ENCODE measurements at regions not wholly inside any gene's neighbourhood (a gene's known extent, or its start where the extent isn't known, plus 50 kb on each side); places are given as distances from the start of the nearest gene placed in this dataset.

GRCh38 chr10:110370006-110370405 lies 65.3 kb upstream of the SMNDC1 start:
- Histone ChIP-seq H3K27ac (no peak overlapping the region), H3K9ac (ENCODE audit: low read depth in 2 of 2, low read length in 2 of 2) (no peak overlapping the region), H3K9me3 (no peaks in the 10 kb centered on the region), H3K4me3 (no peak overlapping the region), H3K36me3 (no peaks in the 10 kb centered on the region), H3K27me3 (no peaks in the 10 kb centered on the region), H3K4me1 (no peaks in the 10 kb centered on the region)
- no peak for TF ChIP-seq CTCF (IDR thresholded peaks at IDR 0.05)
- DNase-seq: no peak
- intact Hi-C loops (cut with DNase I): no loop called here

- no peaks in the 10 kb centered on the region for H3K36me3 ChIP-seq
- no peak overlapping the region for H3K9ac ChIP-seq (ENCODE audit: low read depth in 2 of 2, low read length in 2 of 2)
- no peak overlapping the region for H3K27ac ChIP-seq
- no peaks in the 10 kb centered on the region for H3K9me3 ChIP-seq
- no peak overlapping the region for H3K4me3 ChIP-seq
- no peaks in the 10 kb centered on the region for H3K27me3 ChIP-seq
- DNase-seq: no peak
- no peaks in the 10 kb centered on the region for H3K4me1 ChIP-seq
- no peak for TF ChIP-seq CTCF (IDR thresholded peaks at IDR 0.05)
- intact Hi-C loops (cut with DNase I): no loop called here
These were observed 67.9 kb upstream of the SMNDC1 start for GRCh38 chr10:110372656-110373055.

- DNase-seq: no peak
- intact Hi-C loops (cut with DNase I): no loop called here
- Histone ChIP-seq H3K36me3 (no peaks in the 10 kb centered on the region), H3K9me3 (no peaks in the 10 kb centered on the region), H3K4me1 (no peaks in the 10 kb centered on the region), H3K4me3 (no peak overlapping the region), H3K9ac (ENCODE audit: low read depth in 2 of 2, low read length in 2 of 2) (no peak overlapping the region), H3K27ac (no peak overlapping the region), H3K27me3 (no peaks in the 10 kb centered on the region)
- no peak for TF ChIP-seq CTCF (IDR thresholded peaks at IDR 0.05)
These were observed 68.3 kb upstream of the SMNDC1 start for GRCh38 chr10:110373059-110373458.

- Histone ChIP-seq H3K4me3 (no peak overlapping the region), H3K4me1 (no peaks in the 10 kb centered on the region), H3K9ac (ENCODE audit: low read depth in 2 of 2, low read length in 2 of 2) (no peak overlapping the region), H3K9me3 (no peaks in the 10 kb centered on the region), H3K36me3 (no peaks in the 10 kb centered on the region), H3K27me3 (no peaks in the 10 kb centered on the region), H3K27ac (no peak overlapping the region)
- intact Hi-C loops (cut with DNase I): no loop called here
- no peak for DNase-seq
- TF ChIP-seq CTCF (IDR thresholded peaks at IDR 0.05): no peak
These were observed 69.3 kb upstream of the SMNDC1 start for GRCh38 chr10:110373857-110374654.

GRCh38 chr10:110375121-110375520 lies 70.4 kb upstream of the SMNDC1 start:
- no peaks in the 10 kb centered on the region for H3K27me3 ChIP-seq
- no peak overlapping the region for H3K9ac ChIP-seq (ENCODE audit: low read depth in 2 of 2, low read length in 2 of 2)
- intact Hi-C loops (cut with DNase I): no loop called here
- no peaks in the 10 kb centered on the region for H3K36me3 ChIP-seq
- no peak for TF ChIP-seq CTCF (IDR thresholded peaks at IDR 0.05)
- H3K9me3 ChIP-seq: no peaks in the 10 kb centered on the region
- no peak overlapping the region for H3K27ac ChIP-seq
- no peaks in the 10 kb centered on the region for H3K4me1 ChIP-seq
- DNase-seq: no peak
- H3K4me3 ChIP-seq: no peak overlapping the region

All from colonic mucosa (tissue), 4 donors.